ENCODE measurements at regions not wholly inside any gene's neighbourhood (a gene's known extent, or its start where the extent isn't known, plus 50 kb on each side); places are given as distances from the start of the nearest gene placed in this dataset.
A peak's percentile ranks its signal among the peaks of the same experiment; 100 is the strongest.

- TF ChIP-seq JUND (IDR thresholded peaks at IDR 0.05): no peak
- TF ChIP-seq CTCF (IDR thresholded peaks at IDR 0.05): no peak
- no peak for TF ChIP-seq NFIC (IDR thresholded peaks at IDR 0.05; ENCODE audit: borderline replicate concordance)
- TF ChIP-seq FOSL2 (IDR thresholded peaks at IDR 0.05; ENCODE audit: borderline replicate concordance, low read depth): no peak
- TF ChIP-seq POLR2AphosphoS5 (IDR thresholded peaks at IDR 0.05; ENCODE audit: low read depth, low read length): no peak
- TF ChIP-seq PBX3 (IDR thresholded peaks at IDR 0.05): no peak
- peak; percentile 28; the same call in 1 of the 2 replicates for TF ChIP-seq RAD21 (IDR thresholded peaks at IDR 0.05; ENCODE audit: low read length)
- TF ChIP-seq RCOR1 (IDR thresholded peaks at IDR 0.05; ENCODE audit: low read length): no peak
- TF ChIP-seq TAF1 (IDR thresholded peaks at IDR 0.05; ENCODE audit: borderline replicate concordance, low read depth, low read length): no peak
- TF ChIP-seq EZH2phosphoT487 (IDR thresholded peaks at IDR 0.05; ENCODE audit: borderline replicate concordance, low read depth): no peak
- no peak for TF ChIP-seq EP300 (IDR thresholded peaks at IDR 0.05; ENCODE audit: borderline replicate concordance in 1 of 2, low read depth in 1 of 2, low read length in 1 of 2)
- no peak for TF ChIP-seq MAX (IDR thresholded peaks at IDR 0.05; ENCODE audit: low read depth)
These were observed 98.1 kb upstream of the MSX1 start for GRCh38 chr4:4761128-4761982.

Data from SK-N-SH (cell line).